MM.1S (cell line): ENCODE measurements at regions not wholly inside any gene's neighbourhood (a gene's known extent, or its start where the extent isn't known, plus 50 kb on each side); places are given as distances from the start of the nearest gene placed in this dataset.

ENCODE experiments used
- CTCF ChIP-seq: fragments of 300-600 bp; sonication (generic); IDR thresholded peaks from 2 replicates; pipeline ENCODE4 v1.5.1; 2016; ENCODE audit warnings: antibody characterized with exemption, low read length, mixed read lengths
- EZH2 ChIP-seq: fragments of 300-600 bp; sonication (generic); optimal IDR thresholded peaks from 2 replicates; pipeline ENCODE3; 2017; ENCODE audit warnings: low read depth, mild to moderate bottlenecking, antibody characterized with exemption, low read length, mixed read lengths
- EZH2phosphoT487 ChIP-seq: fragments of 300-600 bp; sonication (generic); IDR thresholded peaks from 2 replicates; pipeline ENCODE4 v1.6.1; 2018; ENCODE audit warnings: antibody characterized with exemption, low read length

DNA sequence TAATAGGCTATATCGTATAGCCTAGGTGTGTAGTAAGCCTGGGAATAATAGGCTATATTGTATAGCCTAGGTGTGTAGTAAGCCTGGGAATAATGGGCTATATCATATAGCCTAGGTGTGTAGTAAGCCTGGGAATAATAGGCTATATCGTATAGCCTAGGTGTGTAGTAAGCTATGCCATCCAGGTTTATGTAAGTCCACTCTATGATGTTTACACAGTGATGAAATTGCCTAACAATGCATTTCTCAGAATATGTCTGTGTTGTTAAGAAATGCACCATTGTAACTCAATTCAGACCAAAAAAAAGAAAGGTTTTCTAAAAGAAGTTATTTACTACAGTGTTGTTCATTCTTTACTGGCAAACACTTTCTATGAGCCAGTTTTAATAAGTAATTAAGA lies 1387.2 kb downstream of the STIM2 start:
- TF ChIP-seq CTCF (no peak), EZH2 (no peak), EZH2phosphoT487 (no peak)
